GM23248 (cell line): ENCODE measurements at regions not wholly inside any gene's neighbourhood (a gene's known extent, or its start where the extent isn't known, plus 50 kb on each side); places are given as distances from the start of the nearest gene placed in this dataset.
A peak's percentile ranks its signal among the peaks of the same experiment; 100 is the strongest.
"Not testable (repeated sequence)": the region's sequence is repeated elsewhere in the genome, so short reads cannot be mapped to it uniquely, and the experiment has no call there.

ENCODE experiments used
- DNase-seq: peaks from one replicate; pipeline ENCODE4 v3.0.0-alpha.2; 2015
- H2AFZ ChIP-seq: fragments of 200-600 bp; sonication (generic); 2 replicates; pipeline ENCODE4 v1.6.1; 2016; ENCODE audit warnings: antibody characterized with exemption
- H3F3A ChIP-seq: fragments of 200-600 bp; sonication (generic); 2 replicates; pipeline ENCODE4 v1.6.1; 2016; ENCODE audit warnings: mild to moderate bottlenecking, antibody characterized with exemption, mixed run types; ENCODE audit not compliant: insufficient read depth
- H3K27ac ChIP-seq: fragments of 200-600 bp; sonication (generic); 2 replicates; pipeline ENCODE4 v1.5.1; 2016; ENCODE audit warnings: mild to moderate bottlenecking
- H3K27me3 ChIP-seq: fragments of 200-600 bp; sonication (generic); replicated peaks from 2 replicates; pipeline ENCODE4 v1.6.1; 2016; ENCODE audit warnings: mild to moderate bottlenecking; ENCODE audit not compliant: insufficient read depth
- H3K36me3 ChIP-seq: fragments of 200-600 bp; sonication (generic); 2 replicates; pipeline ENCODE4 v1.6.1; 2016; ENCODE audit warnings: low read depth, mild to moderate bottlenecking
- H3K4me1 ChIP-seq: fragments of 200-600 bp; sonication (generic); 2 replicates; pipeline ENCODE4 v1.6.1; 2016; ENCODE audit warnings: mild to moderate bottlenecking; ENCODE audit not compliant: insufficient read depth
- H3K4me2 ChIP-seq: fragments of 200-600 bp; sonication (generic); one replicate; pipeline ENCODE4 v1.6.1; 2016; ENCODE audit warnings: mild to moderate bottlenecking; ENCODE audit not compliant: unreplicated experiment
- H3K4me3 ChIP-seq: fragments of 200-600 bp; sonication (generic); 2 replicates; pipeline ENCODE4 v1.5.1; 2016; ENCODE audit warnings: mild to moderate bottlenecking
- H3K79me2 ChIP-seq: fragments of 200-600 bp; sonication (generic); 2 replicates; pipeline ENCODE4 v1.6.1; 2016; ENCODE audit warnings: mild to moderate bottlenecking; ENCODE audit not compliant: insufficient read depth
- H3K9ac ChIP-seq: fragments of 200-600 bp; sonication (generic); 2 replicates; pipeline ENCODE4 v1.6.1; 2016; ENCODE audit warnings: mild to moderate bottlenecking
- H3K9me2 ChIP-seq: fragments of 200-600 bp; sonication (generic); 2 replicates; pipeline ENCODE4 v1.6.1; 2016; ENCODE audit warnings: mixed run types, mild to moderate bottlenecking, moderate library complexity; ENCODE audit not compliant: insufficient read depth
- H3K9me3 ChIP-seq: fragments of 200-600 bp; sonication (generic); one replicate; pipeline ENCODE4 v1.6.1; 2017; ENCODE audit warnings: low read depth
- H4K20me1 ChIP-seq: fragments of 200-600 bp; sonication (generic); 2 replicates; pipeline ENCODE4 v1.6.0; 2016; ENCODE audit not compliant: insufficient read depth
- EZH2 ChIP-seq: fragments of 200-600 bp; sonication (generic); IDR thresholded peaks from 2 replicates; pipeline ENCODE4 v1.6.1; 2018; ENCODE audit warnings: antibody characterized with exemption, mild to moderate bottlenecking; ENCODE audit not compliant: insufficient read depth, poor library complexity, severe bottlenecking
- EZH2phosphoT487 ChIP-seq: fragments of 200-600 bp; sonication (generic); IDR thresholded peaks from 2 replicates; pipeline ENCODE4 v1.6.1; 2018; ENCODE audit warnings: antibody characterized with exemption, moderate library complexity, mild to moderate bottlenecking, low read depth; ENCODE audit not compliant: insufficient read depth
- WGBS, 2 experiments: methylation state at CpG; one replicate each; pipeline ENCODE4 v1.1.6; 2015 to 2017; ENCODE audit warnings: low lambda C conversion rate in 2 of 2, low coverage in 1 of 2; ENCODE audit errors: missing lambda C conversion rate in 2 of 2; 5-methylcytosine and 5-hydroxymethylcytosine counted together
- in situ Hi-C: fragments of 300-500 bp; cut with MboI; formaldehyde crosslinking; loops from 2 replicates; pipeline ENCODE4 v1.15.0; 2020

DNA sequence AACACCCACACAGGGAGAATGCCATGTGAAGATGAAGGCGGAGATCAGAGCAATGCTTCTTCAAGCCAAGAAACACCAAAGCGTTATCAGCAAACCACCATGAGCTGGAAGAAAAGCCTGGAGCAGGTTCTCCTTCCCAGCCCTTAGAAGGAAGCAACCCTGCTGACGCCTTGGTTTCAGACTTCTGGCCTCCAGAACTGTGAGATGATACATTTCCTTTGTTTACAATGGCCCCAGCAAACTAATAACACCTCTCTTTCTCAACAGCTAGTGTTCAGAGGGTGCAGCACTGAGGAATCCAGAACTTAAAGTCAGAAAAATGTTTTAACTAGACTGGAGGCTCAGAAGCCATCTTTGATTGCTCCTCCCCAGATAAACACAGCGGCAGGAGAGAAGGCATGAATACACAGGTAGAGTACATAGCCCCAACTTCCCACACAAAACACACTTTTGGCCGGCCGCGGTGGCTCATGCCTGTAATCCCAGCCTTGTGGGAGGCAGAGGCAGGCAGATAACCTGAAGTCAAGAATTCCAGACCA is 132.4 kb upstream of the LPP start:
- Histone ChIP-seq H3K36me3 (no peaks in the 10 kb centered on the region), H2AFZ (peak overlapping the region; percentile 74), H3K4me2 (peak overlapping the region; percentile 68), H3K27me3 (no peaks in the 10 kb centered on the region), H3K9ac (peak overlapping the region; percentile 37; the same call in 1 of the 2 replicates), H3K4me1 (peaks cover 14% of the 10 kb centered on the region), H3K27ac (peak overlapping the region; percentile 68), H3F3A (peaks cover 16% of the 10 kb centered on the region), H4K20me1 (no peaks in the 10 kb centered on the region), H3K9me3 (no peaks in the 10 kb centered on the region), H3K4me3 (0 out of 2 replicates have a peak overlapping the region, but pooled peaks have one; percentile 19), H3K79me2 (no peaks in the 10 kb centered on the region), H3K9me2 (no peaks in the 10 kb centered on the region)
- 56 to 61% methylated on average over 7 of the region's 7 CpGs for WGBS, 2 experiments
- TF ChIP-seq EZH2, result no peak
- no peak for TF ChIP-seq EZH2phosphoT487
- in situ Hi-C loops, result no loop called here
- peak; percentile 88 for DNase-seq

DNA sequence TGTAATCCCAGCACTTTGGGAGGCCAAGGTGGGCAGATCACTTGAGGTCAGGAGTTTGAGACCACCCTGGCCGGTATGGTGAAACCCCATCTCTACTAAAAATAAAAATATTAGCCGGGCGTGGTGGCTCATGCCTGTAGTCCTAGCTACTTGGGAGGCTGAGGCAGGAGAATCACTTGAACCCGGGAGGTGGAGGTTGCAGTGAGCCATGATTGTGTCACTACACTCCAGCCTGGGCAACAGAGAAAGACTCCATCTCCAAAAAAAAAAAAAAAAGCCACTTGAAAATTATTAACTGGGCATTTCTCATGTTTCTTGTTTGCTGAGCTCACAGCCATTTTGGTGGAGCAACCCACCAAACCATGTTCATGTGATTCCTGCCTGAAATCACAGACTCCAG is 131.1 kb upstream of the LPP start:
- H3K4me1 ChIP-seq, result peaks cover 14% of the 10 kb centered on the region
- DNase-seq, H3K9ac ChIP-seq, H3K4me2 ChIP-seq, H3K4me3 ChIP-seq, H3K27ac ChIP-seq, H3K79me2 ChIP-seq, H3K9me3 ChIP-seq, H3K27me3 ChIP-seq, H3K36me3 ChIP-seq, H2AFZ ChIP-seq, H3K9me2 ChIP-seq, H4K20me1 ChIP-seq, in situ Hi-C loops: not testable (repeated sequence)
- 93 to 100% methylated on average over 4 of the region's 4 CpGs for WGBS, 2 experiments
- peaks cover 16% of the 10 kb centered on the region for H3F3A ChIP-seq

DNA sequence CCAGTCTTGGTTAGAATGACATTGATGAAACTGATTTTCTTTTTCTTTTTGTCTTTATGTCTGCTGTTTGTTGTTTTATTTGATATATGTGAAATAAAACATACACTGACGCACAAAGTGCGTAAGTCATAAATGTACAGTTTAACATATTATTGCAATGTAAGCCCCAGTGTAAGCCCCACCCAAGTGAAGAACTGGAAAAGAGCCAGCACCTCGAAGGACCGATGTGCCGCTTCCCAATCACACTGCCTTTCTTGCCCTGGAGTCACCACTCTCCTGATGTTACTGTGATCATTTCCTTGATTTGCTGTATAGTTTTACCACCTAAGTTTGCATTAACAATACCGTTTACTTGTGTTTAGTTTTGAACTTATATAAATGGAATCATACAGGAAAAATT is 128.4 kb upstream of the LPP start:
- TF ChIP-seq EZH2phosphoT487, result no peak
- no peak for TF ChIP-seq EZH2
- 95 to 96% methylated on average over 6 of the region's 6 CpGs for WGBS, 2 experiments
- no peak overlapping the region for H3K27ac ChIP-seq
- peaks cover 16% of the 10 kb centered on the region for H3F3A ChIP-seq
- H3K79me2 ChIP-seq, result no peaks in the 10 kb centered on the region
- H3K4me2 ChIP-seq, result no peak overlapping the region
- no peak overlapping the region for H3K9ac ChIP-seq
- H3K4me3 ChIP-seq, result no peak overlapping the region
- no peaks in the 10 kb centered on the region for H3K36me3 ChIP-seq
- H3K4me1 ChIP-seq, result peaks cover 14% of the 10 kb centered on the region
- no peaks in the 10 kb centered on the region for H4K20me1 ChIP-seq
- no peak overlapping the region for H2AFZ ChIP-seq
- no peak for DNase-seq
- in situ Hi-C loops, result no loop called here
- H3K27me3 ChIP-seq, result no peaks in the 10 kb centered on the region
- no peaks in the 10 kb centered on the region for H3K9me3 ChIP-seq
- H3K9me2 ChIP-seq, result no peaks in the 10 kb centered on the region

DNA sequence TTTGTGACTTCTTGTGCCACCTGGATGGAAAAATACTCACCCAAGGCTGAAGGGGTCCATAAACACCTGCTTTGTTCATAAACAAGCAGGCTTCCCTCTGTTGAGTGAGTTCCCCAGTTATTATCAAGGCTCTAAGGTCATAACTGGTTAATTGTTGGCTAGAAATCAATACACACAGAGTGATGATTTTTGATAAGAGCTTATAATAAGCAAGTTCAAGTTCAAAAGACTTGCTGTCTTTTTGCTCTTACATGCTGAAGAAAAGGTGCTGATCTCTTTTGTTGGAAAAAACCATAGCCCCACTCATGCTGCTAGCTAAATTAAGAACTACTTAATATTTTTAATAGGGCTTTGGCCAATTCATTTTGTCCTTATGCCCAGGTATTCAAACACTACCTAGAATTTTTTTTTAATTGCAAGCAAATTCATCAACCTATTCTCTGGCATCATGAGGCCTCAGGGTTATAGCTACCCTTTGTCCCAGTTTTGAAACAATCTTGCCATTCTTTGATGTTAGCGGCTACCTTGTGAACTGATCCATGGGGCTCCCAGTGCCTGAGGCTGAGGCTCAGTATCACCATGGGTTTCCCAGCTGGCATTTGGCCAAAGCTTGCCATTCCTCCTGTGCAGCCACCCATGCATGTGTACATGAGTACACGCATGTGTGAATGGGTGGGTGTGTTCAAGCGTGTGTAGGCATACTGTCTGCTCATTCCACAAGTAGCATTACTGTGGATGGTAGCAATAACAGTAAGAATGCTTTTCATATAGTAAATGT is 127.6 kb upstream of the LPP start:
- H3K9ac ChIP-seq, result no peak overlapping the region
- no peaks in the 10 kb centered on the region for H3K9me3 ChIP-seq
- H2AFZ ChIP-seq, result no peak overlapping the region
- no peaks in the 10 kb centered on the region for H3K79me2 ChIP-seq
- no peak for TF ChIP-seq EZH2phosphoT487
- no peak for TF ChIP-seq EZH2
- whole genome bisulfite sequencing, 2 experiments, result 89 to 98% methylated on average over 3 of the region's 3 CpGs
- H3K27me3 ChIP-seq, result no peaks in the 10 kb centered on the region
- H3K4me2 ChIP-seq, result no peak overlapping the region
- H4K20me1 ChIP-seq, result no peaks in the 10 kb centered on the region
- H3K9me2 ChIP-seq, result no peaks in the 10 kb centered on the region
- in situ Hi-C loops, result no loop called here
- 0 out of 2 replicates have a peak, but pooled peaks cover 8% of the 10 kb centered on the region for H3F3A ChIP-seq
- H3K4me1 ChIP-seq, result peaks cover 8% of the 10 kb centered on the region
- no peak for DNase-seq
- H3K4me3 ChIP-seq, result no peak overlapping the region
- no peaks in the 10 kb centered on the region for H3K36me3 ChIP-seq
- no peak overlapping the region for H3K27ac ChIP-seq
